SIG-M5 (cell line): ENCODE measurements at regions not wholly inside any gene's neighbourhood (a gene's known extent, or its start where the extent isn't known, plus 50 kb on each side); places are given as distances from the start of the nearest gene placed in this dataset.

ENCODE experiments used
- DNase-seq: peaks from one replicate; lab custom pipeline; 2025; lab: John Stamatoyannopoulos, UW

GRCh38 chr4:44801384-44801783 lies 75.0 kb upstream of the GNPDA2 start:
- no peak for DNase-seq

GRCh38 chr4:44791831-44792230 lies 65.5 kb upstream of the GNPDA2 start:
- DNase-seq, result no peak

GRCh38 chr4:44777115-44777514 lies 50.8 kb upstream of the GNPDA2 start:
- no peak for DNase-seq
